ENCODE measurements at regions not wholly inside any gene's neighbourhood (a gene's known extent, or its start where the extent isn't known, plus 50 kb on each side); places are given as distances from the start of the nearest gene placed in this dataset.
"Not testable (repeated sequence)": the region's sequence is repeated elsewhere in the genome, so short reads cannot be mapped to it uniquely, and the experiment has no call there.

DNA sequence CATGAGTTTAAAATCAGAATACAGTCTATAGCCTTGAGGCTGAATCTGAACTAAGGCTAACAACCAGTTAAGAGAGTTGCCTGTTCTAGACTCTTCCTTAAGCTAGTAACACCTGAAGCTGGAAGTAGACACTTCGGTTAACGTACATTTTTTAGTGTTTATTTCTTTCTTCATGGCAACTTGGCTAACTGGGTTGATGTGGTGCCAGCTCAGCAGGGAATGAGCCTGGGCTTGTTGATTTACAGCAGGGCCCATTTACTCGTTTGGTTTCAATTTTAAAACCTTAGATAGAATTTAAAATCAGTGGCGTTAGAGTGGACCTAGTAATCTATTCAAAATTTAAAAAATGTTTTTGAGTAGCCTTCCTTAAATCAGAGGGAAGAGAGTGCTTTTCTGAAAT, 137.6 kb upstream of the ESX1 start:
- H3K4me3 ChIP-seq: no peak overlapping the region
- no peak overlapping the region for H3K27ac ChIP-seq (replicated peaks)
- intact Hi-C loops (cut with micrococcal nuclease): no loop called here
- H3K9me3 ChIP-seq (replicated peaks): no peaks in the 10 kb centered on the region
- H3K27me3 ChIP-seq (ENCODE audit: low read depth): no peaks in the 10 kb centered on the region
- no peak for DNase-seq
- no peaks in the 10 kb centered on the region for H3K4me1 ChIP-seq
- TF ChIP-seq CTCF (IDR thresholded peaks at IDR 0.05; ENCODE audit: borderline replicate concordance): no peak
- H3K36me3 ChIP-seq: no peaks in the 10 kb centered on the region

GRCh38 chrX:104391906-104392305, 137.2 kb upstream of the ESX1 start:
- intact Hi-C loops (cut with micrococcal nuclease): no loop called here
- H3K4me3 ChIP-seq: no peak overlapping the region
- H3K9me3 ChIP-seq (replicated peaks): no peaks in the 10 kb centered on the region
- no peak overlapping the region for H3K27ac ChIP-seq (replicated peaks)
- no peaks in the 10 kb centered on the region for H3K27me3 ChIP-seq (ENCODE audit: low read depth)
- H3K36me3 ChIP-seq: no peaks in the 10 kb centered on the region
- no peaks in the 10 kb centered on the region for H3K4me1 ChIP-seq
- DNase-seq: no peak
- TF ChIP-seq CTCF (IDR thresholded peaks at IDR 0.05; ENCODE audit: borderline replicate concordance): no peak

- no peak for DNase-seq
Observed at GRCh38 chrX:104376937-104377336, 122.2 kb upstream of the ESX1 start.

DNA sequence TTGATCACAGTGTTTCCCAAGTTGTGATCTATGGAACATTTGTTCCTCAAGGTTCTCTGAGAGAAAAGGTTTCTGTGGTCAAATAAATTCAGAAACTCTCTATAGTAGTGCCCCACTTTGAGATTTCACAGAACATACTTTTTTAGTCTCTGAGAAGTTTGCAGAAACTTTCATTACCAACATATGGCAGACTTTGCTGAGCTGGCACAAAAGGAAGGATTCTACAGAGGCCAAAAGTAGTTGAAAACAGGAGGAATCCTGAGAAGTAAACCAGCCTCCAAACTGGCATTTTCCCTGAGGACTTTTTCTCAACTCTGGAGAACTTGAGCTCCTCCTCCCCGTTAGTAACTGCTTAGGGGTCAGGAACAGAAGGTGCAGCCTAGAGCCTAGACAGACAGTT, 117.8 kb upstream of the ESX1 start:
- no peak for DNase-seq
- intact Hi-C loops (cut with micrococcal nuclease): no loop called here
- Histone ChIP-seq H3K9me3 (replicated peaks) (no peaks in the 10 kb centered on the region), H3K36me3 (no peaks in the 10 kb centered on the region), H3K27me3 (ENCODE audit: low read depth) (no peaks in the 10 kb centered on the region), H3K4me1 (no peaks in the 10 kb centered on the region), H3K4me3 (no peak overlapping the region), H3K27ac (replicated peaks) (no peak overlapping the region)
- no peak for TF ChIP-seq CTCF (IDR thresholded peaks at IDR 0.05; ENCODE audit: borderline replicate concordance)

More at GRCh38 chrX:104376937-104377336, 122.2 kb upstream of the ESX1 start:
- Histone ChIP-seq H3K4me3 (no peak overlapping the region), H3K27me3 (ENCODE audit: low read depth) (no peaks in the 10 kb centered on the region), H3K36me3 (no peaks in the 10 kb centered on the region), H3K27ac (replicated peaks) (no peak overlapping the region), H3K4me1 (no peaks in the 10 kb centered on the region), H3K9me3 (replicated peaks) (no peaks in the 10 kb centered on the region)
- intact Hi-C loops (cut with micrococcal nuclease): no loop called here
- no peak for TF ChIP-seq CTCF (IDR thresholded peaks at IDR 0.05; ENCODE audit: borderline replicate concordance)

GRCh38 chrX:104370089-104370488, 115.4 kb upstream of the ESX1 start:
- H3K27me3 ChIP-seq (ENCODE audit: low read depth): no peaks in the 10 kb centered on the region
- no peak for DNase-seq
- no peaks in the 10 kb centered on the region for H3K36me3 ChIP-seq
- H3K27ac ChIP-seq (replicated peaks): no peak overlapping the region
- H3K4me3 ChIP-seq: no peak overlapping the region
- H3K9me3 ChIP-seq (replicated peaks): no peaks in the 10 kb centered on the region
- no peaks in the 10 kb centered on the region for H3K4me1 ChIP-seq
- intact Hi-C loops (cut with micrococcal nuclease): no loop called here
- no peak for TF ChIP-seq CTCF (IDR thresholded peaks at IDR 0.05; ENCODE audit: borderline replicate concordance)

GRCh38 chrX:104360774-104361173, 106.0 kb upstream of the ESX1 start:
- H3K27me3 ChIP-seq (ENCODE audit: low read depth); H3K9me3 ChIP-seq (replicated peaks): not testable (repeated sequence)

More at GRCh38 chrX:104360774-104361173, 106.0 kb upstream of the ESX1 start:
- H3K27ac ChIP-seq (replicated peaks); H3K4me1 ChIP-seq; H3K4me3 ChIP-seq; DNase-seq; intact Hi-C loops (cut with micrococcal nuclease); H3K36me3 ChIP-seq: not testable (repeated sequence)
